MM.1S (cell line): ENCODE measurements at regions not wholly inside any gene's neighbourhood (a gene's known extent, or its start where the extent isn't known, plus 50 kb on each side); places are given as distances from the start of the nearest gene placed in this dataset.
"Not testable (repeated sequence)": the region's sequence is repeated elsewhere in the genome, so short reads cannot be mapped to it uniquely, and the experiment has no call there.

Experiments
- DNase-seq: peaks from one replicate; pipeline ENCODE4 v3.0.0-alpha.2; 2015
- H2AFZ ChIP-seq: fragments of 300-600 bp; sonication (generic); 2 replicates; pipeline ENCODE4 v1.6.0; 2016; ENCODE audit warnings: antibody characterized with exemption, low read length
- H3F3A ChIP-seq: fragments of 300-600 bp; sonication (generic); 2 replicates; pipeline ENCODE4 v1.6.1; 2016; ENCODE audit warnings: mild to moderate bottlenecking, antibody characterized with exemption, low read length, moderate library complexity, mixed read lengths; ENCODE audit not compliant: insufficient read depth
- H3K27ac ChIP-seq: fragments of 300-600 bp; sonication (generic); 2 replicates; pipeline ENCODE4 v1.5.1; 2016; ENCODE audit warnings: mild to moderate bottlenecking, low read length
- H3K27me3 ChIP-seq: fragments of 300-600 bp; sonication (generic); replicated peaks from 2 replicates; pipeline ENCODE4 v1.6.0; 2016; ENCODE audit warnings: low read length; ENCODE audit not compliant: insufficient read depth
- H3K36me3 ChIP-seq: fragments of 300-600 bp; sonication (generic); replicated peaks from 2 replicates; pipeline ENCODE4 v1.6.1; 2016; ENCODE audit warnings: mild to moderate bottlenecking, low read length, mixed read lengths; ENCODE audit not compliant: insufficient read depth
- H3K4me1 ChIP-seq: fragments of 300-600 bp; sonication (generic); 2 replicates; pipeline ENCODE4 v1.6.1; 2016; ENCODE audit warnings: low read length, mixed read lengths
- H3K4me2 ChIP-seq: fragments of 300-600 bp; sonication (generic); 2 replicates; pipeline ENCODE4 v1.6.0; 2016; ENCODE audit warnings: low read depth, low read length
- H3K4me3 ChIP-seq: fragments of 300-600 bp; sonication (generic); 2 replicates; pipeline ENCODE4 v1.5.1; 2016; ENCODE audit warnings: low read length, mixed read lengths
- H3K79me2 ChIP-seq: fragments of 300-600 bp; sonication (generic); 2 replicates; pipeline ENCODE4 v1.6.1; 2016; ENCODE audit warnings: mixed run types, low read length, mixed read lengths
- H3K9ac ChIP-seq: fragments of 300-600 bp; sonication (generic); 2 replicates; pipeline ENCODE4 v1.6.1; 2016; ENCODE audit warnings: low read length, mixed read lengths
- H3K9me2 ChIP-seq: fragments of 300-600 bp; sonication (generic); replicated peaks from 2 replicates; pipeline ENCODE4 v1.6.1; 2016; ENCODE audit warnings: mild to moderate bottlenecking, low read length, mixed read lengths; ENCODE audit not compliant: insufficient read depth
- H3K9me3 ChIP-seq: fragments of 300-600 bp; sonication (generic); replicated peaks from 2 replicates; pipeline ENCODE4 v1.6.1; 2016; ENCODE audit warnings: mild to moderate bottlenecking, low read length, mixed read lengths; ENCODE audit not compliant: insufficient read depth
- H4K20me1 ChIP-seq: fragments of 300-600 bp; sonication (generic); 2 replicates; pipeline ENCODE4 v1.6.1; 2016; ENCODE audit warnings: mild to moderate bottlenecking, low read length, moderate library complexity, mixed read lengths; ENCODE audit not compliant: insufficient read depth
- EZH2 ChIP-seq: fragments of 300-600 bp; sonication (generic); optimal IDR thresholded peaks from 2 replicates; pipeline ENCODE3; 2017; ENCODE audit warnings: low read depth, mild to moderate bottlenecking, antibody characterized with exemption, low read length, mixed read lengths
- EZH2phosphoT487 ChIP-seq: fragments of 300-600 bp; sonication (generic); IDR thresholded peaks from 2 replicates; pipeline ENCODE4 v1.6.1; 2018; ENCODE audit warnings: antibody characterized with exemption, low read length
- TF ChIP-seq, protein P1 (sequence below): fragments of 300-600 bp; sonication (generic); IDR thresholded peaks from 2 replicates; pipeline ENCODE4 v1.5.1; 2016; ENCODE audit warnings: antibody characterized with exemption, low read length, mixed read lengths

DNA sequence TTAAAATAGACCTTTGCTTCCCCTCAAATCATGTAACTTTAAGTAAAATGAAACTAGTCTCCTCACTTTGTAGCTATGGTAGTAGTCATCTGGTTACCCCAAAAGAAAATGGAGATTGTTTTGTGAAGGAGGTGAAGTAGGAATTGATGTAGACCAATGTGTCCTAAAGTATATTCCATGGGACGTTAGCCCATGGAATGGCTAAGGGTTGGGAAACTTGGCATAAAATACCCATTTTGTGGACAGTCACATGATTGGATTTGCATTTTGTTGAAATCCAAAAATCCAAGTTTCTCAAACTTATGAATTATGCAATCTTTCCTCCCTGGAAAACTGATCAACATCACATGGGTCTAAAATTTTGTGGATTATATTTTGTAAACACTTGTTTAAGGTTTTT is 290.6 kb downstream of the OSTF1 start:
- Histone ChIP-seq H3F3A (no peaks in the 10 kb centered on the region), H3K36me3 (no peaks in the 10 kb centered on the region), H3K9me2 (no peaks in the 10 kb centered on the region), H3K4me3 (no peak overlapping the region), H3K9ac (no peak overlapping the region), H3K9me3 (no peaks in the 10 kb centered on the region), H4K20me1 (no peaks in the 10 kb centered on the region), H3K27me3 (no peaks in the 10 kb centered on the region), H3K4me2 (no peak overlapping the region), H3K27ac (no peak overlapping the region), H3K4me1 (no peaks in the 10 kb centered on the region), H2AFZ (no peak overlapping the region), H3K79me2 (no peaks in the 10 kb centered on the region)
- DNase-seq = no peak
- TF ChIP-seq EZH2phosphoT487 (no peak), EZH2 (no peak)
- TF ChIP-seq, protein P1, sequence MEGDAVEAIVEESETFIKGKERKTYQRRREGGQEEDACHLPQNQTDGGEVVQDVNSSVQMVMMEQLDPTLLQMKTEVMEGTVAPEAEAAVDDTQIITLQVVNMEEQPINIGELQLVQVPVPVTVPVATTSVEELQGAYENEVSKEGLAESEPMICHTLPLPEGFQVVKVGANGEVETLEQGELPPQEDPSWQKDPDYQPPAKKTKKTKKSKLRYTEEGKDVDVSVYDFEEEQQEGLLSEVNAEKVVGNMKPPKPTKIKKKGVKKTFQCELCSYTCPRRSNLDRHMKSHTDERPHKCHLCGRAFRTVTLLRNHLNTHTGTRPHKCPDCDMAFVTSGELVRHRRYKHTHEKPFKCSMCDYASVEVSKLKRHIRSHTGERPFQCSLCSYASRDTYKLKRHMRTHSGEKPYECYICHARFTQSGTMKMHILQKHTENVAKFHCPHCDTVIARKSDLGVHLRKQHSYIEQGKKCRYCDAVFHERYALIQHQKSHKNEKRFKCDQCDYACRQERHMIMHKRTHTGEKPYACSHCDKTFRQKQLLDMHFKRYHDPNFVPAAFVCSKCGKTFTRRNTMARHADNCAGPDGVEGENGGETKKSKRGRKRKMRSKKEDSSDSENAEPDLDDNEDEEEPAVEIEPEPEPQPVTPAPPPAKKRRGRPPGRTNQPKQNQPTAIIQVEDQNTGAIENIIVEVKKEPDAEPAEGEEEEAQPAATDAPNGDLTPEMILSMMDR = no peak

DNA sequence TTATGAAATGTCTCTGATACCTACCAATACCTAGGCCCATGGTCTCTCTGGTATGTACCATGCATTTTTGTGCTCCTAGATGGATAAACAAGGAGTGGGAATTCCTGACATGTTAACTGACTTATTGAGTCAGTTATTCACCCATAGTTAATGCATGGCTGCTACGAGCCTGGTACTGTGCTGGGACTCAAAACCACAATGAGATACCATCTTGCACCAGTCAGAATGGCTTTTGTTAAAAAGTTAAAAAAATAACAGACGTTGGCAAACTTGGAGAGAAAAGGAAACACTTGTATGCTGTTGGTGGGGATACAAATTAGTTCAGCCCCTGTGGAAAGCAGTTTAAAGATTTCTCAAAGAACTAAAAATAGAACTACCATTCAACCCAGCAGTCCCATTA is 293.8 kb downstream of the OSTF1 start:
- no peaks in the 10 kb centered on the region for H3K4me1 ChIP-seq
- no peaks in the 10 kb centered on the region for H3K9me3 ChIP-seq
- no peak overlapping the region for H3K4me2 ChIP-seq
- H3K79me2 ChIP-seq = no peaks in the 10 kb centered on the region
- H3K36me3 ChIP-seq = no peaks in the 10 kb centered on the region
- H3K27ac ChIP-seq = no peak overlapping the region
- H4K20me1 ChIP-seq = no peaks in the 10 kb centered on the region
- TF ChIP-seq EZH2 (no peak), EZH2phosphoT487 (no peak)
- TF ChIP-seq, protein P1 = no peak
- no peak overlapping the region for H2AFZ ChIP-seq
- H3K27me3 ChIP-seq = no peaks in the 10 kb centered on the region
- no peaks in the 10 kb centered on the region for H3K9me2 ChIP-seq
- no peak for DNase-seq
- H3K9ac ChIP-seq = no peak overlapping the region
- H3F3A ChIP-seq = no peaks in the 10 kb centered on the region
- H3K4me3 ChIP-seq = no peak overlapping the region

DNA sequence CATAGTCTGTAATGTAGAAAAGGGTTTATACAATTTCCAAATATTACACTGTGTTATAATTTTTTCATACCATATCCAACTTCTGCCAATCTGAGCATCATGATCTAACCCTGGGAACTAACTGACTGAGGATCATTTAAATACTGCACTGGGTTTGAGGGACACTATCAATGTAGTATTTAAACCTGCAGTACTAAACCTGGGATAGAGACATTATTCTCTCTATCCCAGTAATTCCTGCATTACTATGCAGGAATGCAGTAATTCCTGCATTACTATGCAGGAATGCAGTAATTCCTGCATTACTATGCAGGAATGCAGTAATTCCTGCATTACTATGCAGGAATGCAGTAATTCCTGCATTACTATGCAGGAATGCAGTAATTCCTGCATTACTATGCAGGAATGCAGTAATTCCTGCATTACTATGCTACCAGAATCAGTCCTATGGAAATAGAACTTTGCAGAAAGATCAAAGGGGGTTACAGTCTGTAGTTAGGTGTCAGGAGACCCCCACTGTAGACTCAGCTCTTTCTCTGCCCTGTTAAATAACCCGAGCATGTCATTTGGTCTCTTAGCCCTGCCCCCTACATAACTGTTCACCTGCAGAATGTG is 295.2 kb downstream of the OSTF1 start:
- H3K27ac ChIP-seq, H3K9me3 ChIP-seq, H3K4me3 ChIP-seq, DNase-seq, H3K36me3 ChIP-seq, H4K20me1 ChIP-seq, H3F3A ChIP-seq, H2AFZ ChIP-seq, H3K27me3 ChIP-seq, H3K4me1 ChIP-seq, H3K4me2 ChIP-seq, H3K9ac ChIP-seq, H3K79me2 ChIP-seq, H3K9me2 ChIP-seq: not testable (repeated sequence)

DNA sequence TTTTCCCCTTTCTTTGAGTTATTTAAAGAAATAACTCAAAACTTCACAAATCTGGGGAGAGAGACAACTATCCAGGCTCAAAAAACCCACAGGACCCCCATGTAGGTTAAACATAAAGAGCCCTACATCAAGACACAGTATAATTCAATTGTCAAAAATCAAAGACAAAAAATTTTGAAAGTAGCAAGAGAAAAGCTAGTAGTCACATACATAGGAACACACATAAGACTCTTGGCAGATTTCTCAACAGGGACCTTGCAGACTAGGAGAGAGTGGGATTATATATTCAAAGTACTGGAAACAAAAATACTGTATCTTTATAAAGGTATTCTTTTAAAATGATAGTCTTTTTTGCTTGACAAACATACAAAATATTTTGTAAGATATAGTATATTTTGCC is 296.9 kb downstream of the OSTF1 start:
- Histone ChIP-seq H4K20me1 (no peaks in the 10 kb centered on the region), H3K27me3 (no peaks in the 10 kb centered on the region), H3K9me3 (no peaks in the 10 kb centered on the region), H3K9ac (no peak overlapping the region), H3K9me2 (no peaks in the 10 kb centered on the region), H2AFZ (no peak overlapping the region), H3K4me2 (no peak overlapping the region), H3K4me1 (no peaks in the 10 kb centered on the region), H3K27ac (no peak overlapping the region), H3K79me2 (no peaks in the 10 kb centered on the region), H3F3A (no peaks in the 10 kb centered on the region), H3K4me3 (no peak overlapping the region), H3K36me3 (no peaks in the 10 kb centered on the region)
- no peak for DNase-seq
- TF ChIP-seq, protein P1 = no peak
- TF ChIP-seq EZH2phosphoT487 (no peak), EZH2 (no peak)
